ENCODE measurements at regions not wholly inside any gene's neighbourhood (a gene's known extent, or its start where the extent isn't known, plus 50 kb on each side); places are given as distances from the start of the nearest gene placed in this dataset.

DNA sequence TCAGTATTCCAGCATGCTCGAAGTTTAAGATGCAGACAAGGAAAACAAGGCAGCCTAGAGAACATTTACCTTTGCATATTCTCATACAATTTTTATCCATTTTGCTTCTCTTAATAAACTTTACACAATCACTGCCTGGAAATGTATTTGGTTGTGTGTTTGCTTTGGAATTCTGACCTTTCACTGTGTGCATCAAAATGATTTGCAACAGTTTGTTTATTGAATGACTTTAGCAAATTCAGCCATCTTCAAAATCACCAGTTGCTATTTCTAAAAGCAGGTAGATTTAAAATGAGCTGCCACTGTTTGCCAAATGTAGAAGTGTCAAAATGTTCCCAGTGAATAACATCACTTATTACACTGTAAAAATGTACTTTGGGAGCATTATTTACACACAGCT lies 669.9 kb downstream of the SLC16A7 start:
- no peak overlapping the region for H3K4me3 ChIP-seq (ENCODE audit: low read length)
- no peak for TF ChIP-seq CTCF (conservative IDR thresholded peaks at IDR 0.05; ENCODE audit: low read length)
- no peak for DNase-seq (ENCODE audit: low read depth)

GRCh38 chr12:60266381-60266852 lies 670.6 kb downstream of the SLC16A7 start:
- no peak for TF ChIP-seq CTCF (conservative IDR thresholded peaks at IDR 0.05; ENCODE audit: low read length)
- peak; percentile 26 for DNase-seq (ENCODE audit: low read depth)
- no peak overlapping the region for H3K4me3 ChIP-seq (ENCODE audit: low read length)

- no peak for DNase-seq (ENCODE audit: low read depth)
- H3K4me3 ChIP-seq (ENCODE audit: low read length): no peak overlapping the region
- no peak for TF ChIP-seq CTCF (conservative IDR thresholded peaks at IDR 0.05; ENCODE audit: low read length)
These were observed 673.9 kb downstream of the SLC16A7 start for GRCh38 chr12:60269611-60270269.

GRCh38 chr12:60271816-60272215 lies 676.0 kb downstream of the SLC16A7 start:
- TF ChIP-seq CTCF (conservative IDR thresholded peaks at IDR 0.05; ENCODE audit: low read length): no peak
- H3K4me3 ChIP-seq (ENCODE audit: low read length): no peak overlapping the region
- no peak for DNase-seq (ENCODE audit: low read depth)

DNA sequence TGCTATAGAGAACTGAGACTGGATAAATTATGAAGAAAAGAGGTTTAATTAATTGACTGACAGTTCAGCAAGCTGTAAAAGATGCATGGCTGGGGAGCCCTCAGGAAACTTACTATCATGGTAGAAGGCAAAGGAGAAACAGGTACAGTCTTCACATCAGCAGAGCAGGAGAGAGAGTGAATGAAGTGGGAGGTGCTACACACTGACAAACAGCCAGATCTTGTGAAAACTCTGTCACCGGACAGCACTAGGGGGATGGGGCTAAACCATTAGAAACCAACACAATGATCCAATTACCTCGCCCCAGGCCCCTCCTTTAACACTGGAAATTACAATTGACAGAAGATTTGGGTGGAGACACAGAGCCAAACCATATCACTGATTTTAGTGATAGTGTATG lies 682.4 kb downstream of the SLC16A7 start:
- DNase-seq (ENCODE audit: low read depth): no peak
- no peak for TF ChIP-seq CTCF (conservative IDR thresholded peaks at IDR 0.05; ENCODE audit: low read length)
- no peak overlapping the region for H3K4me3 ChIP-seq (ENCODE audit: low read length)

DNA sequence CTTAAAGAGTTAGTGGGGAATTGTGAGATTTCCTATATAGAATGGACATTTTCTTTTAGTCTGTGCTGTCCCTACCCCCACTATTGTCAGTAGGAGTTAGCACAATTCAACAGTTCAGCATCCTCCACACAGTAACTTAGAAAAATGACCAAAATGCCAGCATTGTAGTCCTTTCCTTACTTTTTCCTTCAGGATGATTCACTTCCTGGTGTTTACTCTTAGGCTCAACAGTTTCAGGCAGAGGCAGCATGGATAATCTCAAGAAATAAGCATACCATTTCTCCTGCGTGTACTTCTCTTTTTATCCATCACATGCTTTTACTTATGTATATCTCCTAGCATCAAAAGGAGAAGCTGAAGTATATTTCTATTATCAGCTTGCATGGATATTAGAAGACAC lies 683.4 kb downstream of the SLC16A7 start:
- no peak overlapping the region for H3K4me3 ChIP-seq (ENCODE audit: low read length)
- DNase-seq (ENCODE audit: low read depth): peak; percentile 36
- no peak for TF ChIP-seq CTCF (conservative IDR thresholded peaks at IDR 0.05; ENCODE audit: low read length)

GRCh38 chr12:60281522-60281921 lies 685.7 kb downstream of the SLC16A7 start:
- no peak overlapping the region for H3K4me3 ChIP-seq (ENCODE audit: low read length)
- TF ChIP-seq CTCF (conservative IDR thresholded peaks at IDR 0.05; ENCODE audit: low read length): no peak
- DNase-seq (ENCODE audit: low read depth): no peak
